Liver (tissue), 8 donors: ENCODE measurements at regions not wholly inside any gene's neighbourhood (a gene's known extent, or its start where the extent isn't known, plus 50 kb on each side); places are given as distances from the start of the nearest gene placed in this dataset.

ENCODE experiments used
- DNase-seq: peaks from one replicate; pipeline ENCODE4 v3.0.0-alpha.2; 2017; ENCODE audit warnings: low spot score
- H3K27ac ChIP-seq, 2 donors: one replicate each; pipeline ENCODE4 v1.7.0; 2013; ENCODE audit warnings: inconsistent platforms in 2 of 2, low read length in 2 of 2, control low read depth in 1 of 2, low read depth in 1 of 2, mild to moderate bottlenecking in 1 of 2
- H3K27me3 ChIP-seq, 4 donors: one replicate each; pipeline versions ENCODE4 v1.6.1 to v1.7.0; 2013; ENCODE audit warnings: low read length in 3 of 4, inconsistent platforms in 1 of 4, mild to moderate bottlenecking in 1 of 4, moderate library complexity in 1 of 4; ENCODE audit not compliant: control insufficient read depth in 4 of 4, insufficient read depth in 4 of 4
- H3K36me3 ChIP-seq, 4 donors: one replicate each; pipeline versions ENCODE4 v1.6.1 to v1.7.0; 2013; ENCODE audit warnings: low read length in 3 of 4, mild to moderate bottlenecking in 3 of 4, low read depth in 1 of 4, moderate library complexity in 1 of 4; ENCODE audit not compliant: control insufficient read depth in 4 of 4, insufficient read depth in 3 of 4
- H3K4me1 ChIP-seq, 4 donors: one replicate each; pipeline versions ENCODE4 v1.6.1 to v1.7.0; 2013; ENCODE audit warnings: low read length in 3 of 4, mild to moderate bottlenecking in 3 of 4, moderate library complexity in 1 of 4; ENCODE audit not compliant: control insufficient read depth in 4 of 4, insufficient read depth in 4 of 4
- H3K4me3 ChIP-seq, 3 donors: one replicate each; pipeline versions ENCODE4 v1.6.1 to v1.7.0; 2013; ENCODE audit warnings: low read length in 3 of 3, control low read depth in 1 of 3, low read depth in 1 of 3, mild to moderate bottlenecking in 1 of 3
- H3K9ac ChIP-seq, 2 donors: one replicate each; pipeline ENCODE4 v1.7.0; 2013; ENCODE audit warnings: low read length in 2 of 2, mild to moderate bottlenecking in 2 of 2, moderate library complexity in 2 of 2, control low read depth in 1 of 2, low read depth in 1 of 2
- H3K9me3 ChIP-seq, 4 donors: one replicate each; pipeline versions ENCODE4 v1.6.1 to v1.7.0; 2013; ENCODE audit warnings: low read length in 3 of 4; ENCODE audit not compliant: control insufficient read depth in 4 of 4
- EGR1 ChIP-seq, 2 donors: IDR thresholded peaks; 2 replicates each; pipeline ENCODE4 v1.6.1; 2016 to 2018; ENCODE audit warnings: antibody characterized with exemption in 2 of 2, low read depth in 2 of 2
- FOXA1 ChIP-seq: IDR thresholded peaks from 2 replicates; pipeline ENCODE4 v1.6.1; 2016; ENCODE audit warnings: antibody characterized with exemption
- FOXA2 ChIP-seq: IDR thresholded peaks from 2 replicates; pipeline ENCODE4 v1.6.1; 2016; ENCODE audit warnings: antibody characterized with exemption
- GABPA ChIP-seq, 2 donors: IDR thresholded peaks in 1 of 2; conservative IDR thresholded peaks in 1 of 2; 2 replicates each; pipeline ENCODE4 v1.6.1; 2016; ENCODE audit warnings: antibody characterized with exemption in 2 of 2, mild to moderate bottlenecking in 1 of 2, moderate library complexity in 1 of 2
- HNF4A ChIP-seq, 2 donors: conservative IDR thresholded peaks; 2 replicates each; pipeline ENCODE4 v1.6.1; 2016; ENCODE audit warnings: antibody characterized with exemption in 2 of 2, mild to moderate bottlenecking in 2 of 2
- HNF4G ChIP-seq: IDR thresholded peaks from 2 replicates; pipeline ENCODE4 v1.6.1; 2016; ENCODE audit warnings: antibody characterized with exemption
- JUND ChIP-seq, 2 donors: IDR thresholded peaks; 2 replicates each; pipeline ENCODE4 v1.6.1; 2016; ENCODE audit warnings: antibody characterized with exemption in 2 of 2
- NR2F2 ChIP-seq: IDR thresholded peaks from 2 replicates; pipeline ENCODE4 v1.6.1; 2016; ENCODE audit warnings: antibody characterized with exemption
- RAD21 ChIP-seq, 2 donors: IDR thresholded peaks; 2 replicates each; pipeline ENCODE4 v1.6.1; 2016; ENCODE audit warnings: antibody characterized with exemption in 2 of 2, mild to moderate bottlenecking in 2 of 2
- RXRA ChIP-seq, 2 donors: IDR thresholded peaks; 2 replicates each; pipeline ENCODE4 v1.6.1; 2017 to 2018; ENCODE audit warnings: antibody characterized with exemption in 2 of 2, mild to moderate bottlenecking in 1 of 2
- SP1 ChIP-seq: IDR thresholded peaks from 2 replicates; pipeline ENCODE4 v1.6.1; 2018; ENCODE audit warnings: antibody characterized with exemption, mild to moderate bottlenecking
- TAF1 ChIP-seq: conservative IDR thresholded peaks from 2 replicates; pipeline ENCODE4 v1.6.1; 2016; ENCODE audit warnings: antibody characterized with exemption, mild to moderate bottlenecking
- YY1 ChIP-seq: IDR thresholded peaks from 2 replicates; pipeline ENCODE4 v1.6.1; 2016; ENCODE audit warnings: antibody characterized with exemption, mild to moderate bottlenecking
- WGBS: extraction: QIAGEN DNeasy Blood & Tissue Kit; methylation state at CpG from one replicate; pipeline ENCODE4 v1.1.7; 2013; 5-methylcytosine and 5-hydroxymethylcytosine counted together
- TF ChIP-seq, protein P1 (sequence below): fragments of 150-350 bp; IDR thresholded peaks from 2 replicates; pipeline ENCODE4 v1.5.1; 2017; ENCODE audit warnings: improper control_type of control experiment, low read depth, low read length; ENCODE audit not compliant: missing input control
- TF ChIP-seq, protein P2 (sequence below): IDR thresholded peaks from 2 replicates; pipeline ENCODE4 v1.6.1; 2016; ENCODE audit warnings: antibody characterized with exemption
- TF ChIP-seq, protein P3 (sequence below): IDR thresholded peaks from 2 replicates; pipeline ENCODE4 v1.6.1; 2016; ENCODE audit warnings: antibody characterized with exemption
- TF ChIP-seq, protein P4 (sequence below): IDR thresholded peaks from 2 replicates; pipeline ENCODE4 v1.6.1; 2016; ENCODE audit warnings: antibody characterized with exemption
- TF ChIP-seq, protein P5 (sequence below): IDR thresholded peaks from 2 replicates; pipeline ENCODE4 v1.6.1; 2016; ENCODE audit warnings: antibody characterized with exemption, mild to moderate bottlenecking
- donor health status: healthy.
- donor health status: healthy.
- donor health status: healthy.
- donor health status: healthy.
- donor health status: healthy.

GRCh38 chr6:3625149-3625979, 126.1 kb downstream of the PXDC1 start (continued):
- TF ChIP-seq, protein P1, sequence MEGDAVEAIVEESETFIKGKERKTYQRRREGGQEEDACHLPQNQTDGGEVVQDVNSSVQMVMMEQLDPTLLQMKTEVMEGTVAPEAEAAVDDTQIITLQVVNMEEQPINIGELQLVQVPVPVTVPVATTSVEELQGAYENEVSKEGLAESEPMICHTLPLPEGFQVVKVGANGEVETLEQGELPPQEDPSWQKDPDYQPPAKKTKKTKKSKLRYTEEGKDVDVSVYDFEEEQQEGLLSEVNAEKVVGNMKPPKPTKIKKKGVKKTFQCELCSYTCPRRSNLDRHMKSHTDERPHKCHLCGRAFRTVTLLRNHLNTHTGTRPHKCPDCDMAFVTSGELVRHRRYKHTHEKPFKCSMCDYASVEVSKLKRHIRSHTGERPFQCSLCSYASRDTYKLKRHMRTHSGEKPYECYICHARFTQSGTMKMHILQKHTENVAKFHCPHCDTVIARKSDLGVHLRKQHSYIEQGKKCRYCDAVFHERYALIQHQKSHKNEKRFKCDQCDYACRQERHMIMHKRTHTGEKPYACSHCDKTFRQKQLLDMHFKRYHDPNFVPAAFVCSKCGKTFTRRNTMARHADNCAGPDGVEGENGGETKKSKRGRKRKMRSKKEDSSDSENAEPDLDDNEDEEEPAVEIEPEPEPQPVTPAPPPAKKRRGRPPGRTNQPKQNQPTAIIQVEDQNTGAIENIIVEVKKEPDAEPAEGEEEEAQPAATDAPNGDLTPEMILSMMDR, result no peak
- TF ChIP-seq, protein P2, sequence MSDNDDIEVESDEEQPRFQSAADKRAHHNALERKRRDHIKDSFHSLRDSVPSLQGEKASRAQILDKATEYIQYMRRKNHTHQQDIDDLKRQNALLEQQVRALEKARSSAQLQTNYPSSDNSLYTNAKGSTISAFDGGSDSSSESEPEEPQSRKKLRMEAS, result no peak
- TF ChIP-seq TAF1, result no peak

DNA sequence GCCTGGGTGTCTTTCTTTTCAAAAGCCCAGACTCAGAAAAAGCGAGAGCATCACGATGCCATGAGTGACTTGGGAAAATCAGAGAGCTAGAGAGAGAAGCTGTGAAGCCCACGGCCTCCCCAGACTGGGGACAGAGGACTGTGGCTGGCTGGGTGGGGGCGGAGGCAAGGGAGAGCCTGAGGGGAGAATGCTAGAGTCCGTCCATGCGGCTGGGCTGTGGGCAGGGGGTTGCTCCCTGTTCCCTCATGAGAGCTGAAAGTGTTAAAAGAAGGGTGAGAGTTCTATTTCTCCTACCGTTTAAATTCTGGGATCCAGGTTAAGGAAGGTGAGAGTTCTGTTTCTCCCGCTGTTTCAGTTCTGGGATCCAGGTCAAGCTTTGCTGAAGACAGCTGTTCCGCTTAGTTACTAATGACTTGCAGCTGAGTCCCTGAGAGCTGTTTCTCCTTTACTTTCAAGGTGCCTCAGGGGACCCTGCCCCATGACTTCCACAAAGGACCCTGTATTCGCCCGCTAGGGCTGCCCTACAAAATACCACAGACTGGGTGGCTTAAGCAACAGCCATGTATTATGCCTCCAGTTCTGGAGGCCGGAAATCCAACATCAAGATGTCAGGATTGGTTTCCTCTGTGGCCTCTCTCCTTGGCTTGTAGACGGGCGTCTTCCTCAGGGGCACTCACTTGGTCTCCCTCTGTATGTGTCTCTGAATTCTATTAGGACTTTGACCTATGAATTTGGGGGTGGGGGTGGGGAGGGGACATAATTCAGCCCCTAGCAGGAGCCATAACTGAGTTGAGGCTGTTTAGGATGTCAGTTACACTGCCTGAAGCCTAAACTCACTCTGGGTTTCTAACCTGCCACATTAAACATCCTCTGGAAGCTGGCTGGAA, 127.0 kb downstream of the PXDC1 start:
- 86% methylated on average over 14 of the region's 14 CpGs for WGBS
- Histone ChIP-seq H3K9me3 (no peaks in the 10 kb centered on the region), H3K4me3 (no peak overlapping the region), H3K4me1 (no peaks in the 10 kb centered on the region), H3K36me3 (no peaks in the 10 kb centered on the region), H3K9ac (no peak overlapping the region), H3K27ac (no peak overlapping the region), H3K27me3 (peaks cover 0 to 3% (median 0%) of the 10 kb centered on the region in 4 donors)
- TF ChIP-seq FOXA1 (no peak), HNF4G (no peak), HNF4A (conservative IDR thresholded peaks at IDR 0.05) (no peak), GABPA (IDR thresholded peaks at IDR 0.05 in 1 of 2, conservative IDR thresholded peaks at IDR 0.05 in 1 of 2) (no peak), RXRA (IDR thresholded peaks at IDR 0.05) (no peak), JUND (IDR thresholded peaks at IDR 0.05) (no peak), EGR1 (IDR thresholded peaks at IDR 0.05; ENCODE audit: low read depth in 2 of 2) (no peak), NR2F2 (no peak), SP1 (no peak), FOXA2 (no peak), RAD21 (IDR thresholded peaks at IDR 0.05) (no peak), TAF1 (no peak), YY1 (no peak)
- TF ChIP-seq, protein P3, sequence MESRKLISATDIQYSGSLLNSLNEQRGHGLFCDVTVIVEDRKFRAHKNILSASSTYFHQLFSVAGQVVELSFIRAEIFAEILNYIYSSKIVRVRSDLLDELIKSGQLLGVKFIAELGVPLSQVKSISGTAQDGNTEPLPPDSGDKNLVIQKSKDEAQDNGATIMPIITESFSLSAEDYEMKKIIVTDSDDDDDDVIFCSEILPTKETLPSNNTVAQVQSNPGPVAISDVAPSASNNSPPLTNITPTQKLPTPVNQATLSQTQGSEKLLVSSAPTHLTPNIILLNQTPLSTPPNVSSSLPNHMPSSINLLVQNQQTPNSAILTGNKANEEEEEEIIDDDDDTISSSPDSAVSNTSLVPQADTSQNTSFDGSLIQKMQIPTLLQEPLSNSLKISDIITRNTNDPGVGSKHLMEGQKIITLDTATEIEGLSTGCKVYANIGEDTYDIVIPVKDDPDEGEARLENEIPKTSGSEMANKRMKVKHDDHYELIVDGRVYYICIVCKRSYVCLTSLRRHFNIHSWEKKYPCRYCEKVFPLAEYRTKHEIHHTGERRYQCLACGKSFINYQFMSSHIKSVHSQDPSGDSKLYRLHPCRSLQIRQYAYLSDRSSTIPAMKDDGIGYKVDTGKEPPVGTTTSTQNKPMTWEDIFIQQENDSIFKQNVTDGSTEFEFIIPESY, result no peak
- TF ChIP-seq, protein P4, sequence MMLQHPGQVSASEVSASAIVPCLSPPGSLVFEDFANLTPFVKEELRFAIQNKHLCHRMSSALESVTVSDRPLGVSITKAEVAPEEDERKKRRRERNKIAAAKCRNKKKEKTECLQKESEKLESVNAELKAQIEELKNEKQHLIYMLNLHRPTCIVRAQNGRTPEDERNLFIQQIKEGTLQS, result no peak
- TF ChIP-seq, protein P1, result no peak
- TF ChIP-seq, protein P2, result no peak
- TF ChIP-seq, protein P5, sequence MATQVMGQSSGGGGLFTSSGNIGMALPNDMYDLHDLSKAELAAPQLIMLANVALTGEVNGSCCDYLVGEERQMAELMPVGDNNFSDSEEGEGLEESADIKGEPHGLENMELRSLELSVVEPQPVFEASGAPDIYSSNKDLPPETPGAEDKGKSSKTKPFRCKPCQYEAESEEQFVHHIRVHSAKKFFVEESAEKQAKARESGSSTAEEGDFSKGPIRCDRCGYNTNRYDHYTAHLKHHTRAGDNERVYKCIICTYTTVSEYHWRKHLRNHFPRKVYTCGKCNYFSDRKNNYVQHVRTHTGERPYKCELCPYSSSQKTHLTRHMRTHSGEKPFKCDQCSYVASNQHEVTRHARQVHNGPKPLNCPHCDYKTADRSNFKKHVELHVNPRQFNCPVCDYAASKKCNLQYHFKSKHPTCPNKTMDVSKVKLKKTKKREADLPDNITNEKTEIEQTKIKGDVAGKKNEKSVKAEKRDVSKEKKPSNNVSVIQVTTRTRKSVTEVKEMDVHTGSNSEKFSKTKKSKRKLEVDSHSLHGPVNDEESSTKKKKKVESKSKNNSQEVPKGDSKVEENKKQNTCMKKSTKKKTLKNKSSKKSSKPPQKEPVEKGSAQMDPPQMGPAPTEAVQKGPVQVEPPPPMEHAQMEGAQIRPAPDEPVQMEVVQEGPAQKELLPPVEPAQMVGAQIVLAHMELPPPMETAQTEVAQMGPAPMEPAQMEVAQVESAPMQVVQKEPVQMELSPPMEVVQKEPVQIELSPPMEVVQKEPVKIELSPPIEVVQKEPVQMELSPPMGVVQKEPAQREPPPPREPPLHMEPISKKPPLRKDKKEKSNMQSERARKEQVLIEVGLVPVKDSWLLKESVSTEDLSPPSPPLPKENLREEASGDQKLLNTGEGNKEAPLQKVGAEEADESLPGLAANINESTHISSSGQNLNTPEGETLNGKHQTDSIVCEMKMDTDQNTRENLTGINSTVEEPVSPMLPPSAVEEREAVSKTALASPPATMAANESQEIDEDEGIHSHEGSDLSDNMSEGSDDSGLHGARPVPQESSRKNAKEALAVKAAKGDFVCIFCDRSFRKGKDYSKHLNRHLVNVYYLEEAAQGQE, result no peak
- no peak for DNase-seq
